B cell (primary cell): ENCODE measurements at regions not wholly inside any gene's neighbourhood (a gene's known extent, or its start where the extent isn't known, plus 50 kb on each side); places are given as distances from the start of the nearest gene placed in this dataset.
"Not testable (repeated sequence)": the region's sequence is repeated elsewhere in the genome, so short reads cannot be mapped to it uniquely, and the experiment has no call there.

Experiments used
- ATAC-seq: fragments of 200-7000 bp; cut with Tn5 transposase; one replicate; pipeline ENCODE4 v1.10.0; 2021; ENCODE audit warnings: low read depth, mild to moderate bottlenecking, moderate number of reproducible peaks, moderate library complexity
- CTCF ChIA-PET: fragments of 350-600 bp; sonication (Branson Sonifier 250); formaldehyde crosslinking; loops from one replicate; lab custom pipeline; 2021; ENCODE audit warnings: antibody characterized with exemption, inconsistent platforms; lab: Charles Lee
- POLR2A ChIA-PET: fragments of 350-600 bp; sonication (Branson Sonifier 250); formaldehyde crosslinking; loops from one replicate; lab custom pipeline; 2021; ENCODE audit warnings: antibody characterized with exemption; lab: Charles Lee
- DNase-seq: peaks from one replicate; pipeline ENCODE4 v3.0.0; 2013
- H2AFZ ChIP-seq: 2 replicates; pipeline ENCODE4 v1.6.1; 2012; ENCODE audit warnings: mild to moderate bottlenecking, low read depth, low read length; ENCODE audit not compliant: insufficient read depth, poor library complexity, severe bottlenecking
- H3K27ac ChIP-seq, 2 donors: 1 replicate in 1 of 2; 2 replicates in 1 of 2; pipeline ENCODE4 v1.5.1; 2012 to 2013; ENCODE audit warnings: low read length in 2 of 2, mild to moderate bottlenecking in 2 of 2, moderate library complexity in 1 of 2
- H3K27me3 ChIP-seq, 4 experiments: fragments of 200-600 bp in 1 of 4; sonication (generic) in 1 of 4; replicated peaks in 1 of 4; 1 replicate in 2 of 4; 2 replicates in 2 of 4; pipeline versions ENCODE4 v1.6.1 to v1.7.0; 2013 to 2016; ENCODE audit warnings: low read length in 3 of 4, mild to moderate bottlenecking in 2 of 4, mixed read lengths in 1 of 4, moderate library complexity in 1 of 4; ENCODE audit not compliant: insufficient read depth in 4 of 4, control insufficient read depth in 3 of 4; ENCODE audit errors: control extremely low read depth in 1 of 4
- H3K36me3 ChIP-seq, 2 experiments: replicated peaks in 1 of 2; 1 replicate in 1 of 2; 2 replicates in 1 of 2; pipeline versions ENCODE4 v1.6.1 to v1.7.1; 2013; ENCODE audit warnings: low read length in 1 of 2; ENCODE audit not compliant: insufficient read depth in 2 of 2, control insufficient read depth in 1 of 2; ENCODE audit errors: control extremely low read depth in 1 of 2, extremely low read depth in 1 of 2
- H3K4me1 ChIP-seq, 2 donors: fragments of 200-600 bp in 1 of 2; sonication (generic) in 1 of 2; 1 replicate in 1 of 2; 2 replicates in 1 of 2; pipeline versions ENCODE4 v1.5.1 to v1.6.1; 2013 to 2017; ENCODE audit warnings: low read length in 2 of 2; ENCODE audit not compliant: control insufficient read depth in 2 of 2, insufficient read depth in 2 of 2
- H3K4me2 ChIP-seq: replicated peaks from 2 replicates; pipeline ENCODE3; 2012; ENCODE audit warnings: mild to moderate bottlenecking, low read depth, low read length; ENCODE audit not compliant: poor library complexity, severe bottlenecking
- H3K4me3 ChIP-seq, 5 experiments: fragments of 200-600 bp in 1 of 5; sonication (generic) in 1 of 5; 1 replicate in 3 of 5; 2 replicates in 2 of 5; pipeline versions ENCODE4 v1.5.1 to v1.7.0; 2011 to 2016; ENCODE audit warnings: low read length in 4 of 5, mild to moderate bottlenecking in 4 of 5, low read depth in 2 of 5, control low read depth in 1 of 5, moderate library complexity in 1 of 5; ENCODE audit not compliant: insufficient read depth in 1 of 5; ENCODE audit errors: control extremely low read depth in 1 of 5, extremely low read depth in 1 of 5
- H3K79me2 ChIP-seq: fragments of 200-600 bp; sonication (generic); one replicate; pipeline ENCODE4 v1.6.0; 2016; ENCODE audit warnings: low read length; ENCODE audit not compliant: control insufficient read depth, insufficient read depth
- H3K9ac ChIP-seq: fragments of 200-600 bp; sonication (generic); 2 replicates; pipeline ENCODE4 v1.6.1; 2017; ENCODE audit warnings: mild to moderate bottlenecking, low read length, moderate library complexity
- H3K9me3 ChIP-seq, 3 donors: one replicate each; pipeline versions ENCODE4 v1.6.1 to v1.7.1; 2013; ENCODE audit warnings: low read length in 2 of 3; ENCODE audit not compliant: control insufficient read depth in 2 of 3, insufficient read depth in 1 of 3; ENCODE audit errors: control extremely low read depth in 1 of 3
- H4K20me1 ChIP-seq: 2 replicates; pipeline ENCODE4 v1.6.0; 2012; ENCODE audit warnings: mild to moderate bottlenecking, low read length; ENCODE audit not compliant: insufficient read depth, control insufficient read depth, poor library complexity, severe bottlenecking
- H3K27ac Mint-ChIP-seq: one replicate; pipeline ENCODE4 v1.8.0; 2021; ENCODE audit warnings: mixed read lengths
- H3K27me3 Mint-ChIP-seq: one replicate; pipeline ENCODE4 v1.8.0; 2021; ENCODE audit warnings: mixed read lengths
- H3K4me1 Mint-ChIP-seq: one replicate; pipeline ENCODE4 v1.8.0; 2021; ENCODE audit warnings: mixed read lengths
- H3K4me3 Mint-ChIP-seq: one replicate; pipeline ENCODE4 v1.8.0; 2021; ENCODE audit warnings: mixed read lengths
- H3K9me3 Mint-ChIP-seq: one replicate; pipeline ENCODE4 v1.8.0; 2022; ENCODE audit warnings: mixed read lengths; ENCODE audit not compliant: insufficient read depth
- CTCF ChIP-seq: fragments of 200-600 bp; IDR thresholded peaks from one replicate; pipeline ENCODE4 v1.8.0; 2022; ENCODE audit warnings: antibody characterized with exemption, mild to moderate bottlenecking
- EZH2 ChIP-seq: IDR thresholded peaks from 2 replicates; pipeline ENCODE4 v1.6.1; 2012; ENCODE audit warnings: borderline replicate concordance, low read depth, mild to moderate bottlenecking, moderate library complexity, low read length; ENCODE audit not compliant: insufficient read depth, poor library complexity, severe bottlenecking
- WGBS: methylation state at CpG from one replicate; pipeline ENCODE4 v1.1.5; 2013; ENCODE audit warnings: missing lambda C conversion rate; ENCODE audit not compliant: insufficient coverage; 5-methylcytosine and 5-hydroxymethylcytosine counted together
- intact Hi-C: fragments of 100-400 bp; cut with micrococcal nuclease; formaldehyde crosslinking; loops from one replicate; pipeline ENCODE4 v1.10.0; 2022

- H3K27me3 Mint-ChIP-seq, H3K9me3 Mint-ChIP-seq, H3K9ac ChIP-seq, H2AFZ ChIP-seq, DNase-seq, H3K27ac ChIP-seq, H3K4me3 ChIP-seq, POLR2A ChIA-PET, H3K27ac Mint-ChIP-seq, H3K4me3 Mint-ChIP-seq, CTCF ChIA-PET, H4K20me1 ChIP-seq, ATAC-seq, H3K36me3 ChIP-seq, H3K4me2 ChIP-seq, H3K4me1 ChIP-seq, H3K27me3 ChIP-seq, H3K4me1 Mint-ChIP-seq, H3K79me2 ChIP-seq, H3K9me3 ChIP-seq, intact Hi-C loops: not testable (repeated sequence)
- no CpG with 5 or more reads among the region's 9 CpGs for WGBS
Observed at GRCh38 chr6:76560851-76561755, 488.6 kb upstream of the IMPG1 start.

- CTCF ChIA-PET = no interaction called here
- Mint-ChIP-seq H3K27ac (no peak overlapping the region), H3K4me1 (no peaks in the 10 kb centered on the region)
Observed at GRCh38 chr6:76553256-76553655, 480.8 kb upstream of the IMPG1 start.

More at GRCh38 chr6:76553256-76553655, 480.8 kb upstream of the IMPG1 start:
- ATAC-seq = no peak
- Histone ChIP-seq H2AFZ (no peak overlapping the region), H3K36me3 (no peaks in the 10 kb centered on the region), H3K4me2 (no peak overlapping the region), H3K27ac (no peak overlapping the region), H3K9ac (no peak overlapping the region), H3K4me1 (no peaks in the 10 kb centered on the region), H3K9me3 (no peaks in the 10 kb centered on the region), H3K79me2 (no peaks in the 10 kb centered on the region), H3K4me3 (no peak overlapping the region), H4K20me1 (no peaks in the 10 kb centered on the region), H3K27me3 (no peaks in the 10 kb centered on the region)
- Mint-ChIP-seq H3K4me3 (no peak overlapping the region), H3K27me3 (no peaks in the 10 kb centered on the region), H3K9me3 (no peaks in the 10 kb centered on the region)
- intact Hi-C loops = no loop called here
- POLR2A ChIA-PET = no interaction called here
- TF ChIP-seq CTCF (no peak), EZH2 (no peak)
- no peak for DNase-seq
